Activated T-cell treated with anti-CD3 and anti-CD28 coated beads, Interleukin-2, amount 50 U/mL, for 48 hours (primary cell): ENCODE measurements at regions not wholly inside any gene's neighbourhood (a gene's known extent, or its start where the extent isn't known, plus 50 kb on each side); places are given as distances from the start of the nearest gene placed in this dataset.

Source experiments
- DNase-seq, 2 experiments: peaks; one replicate each; pipeline ENCODE4 v3.0.0-alpha.2; 2020

- DNase-seq: no peak
Measured at GRCh38 chr15:39226169-39226937, 354.5 kb upstream of the THBS1 start.

GRCh38 chr15:39227001-39227400 lies 353.9 kb upstream of the THBS1 start:
- DNase-seq: no peak

- no peak for DNase-seq
Measured at GRCh38 chr15:39228889-39229288, 352.0 kb upstream of the THBS1 start.

GRCh38 chr15:39230205-39230907 lies 350.5 kb upstream of the THBS1 start:
- no peak for DNase-seq

- DNase-seq: no peak
Measured at GRCh38 chr15:39230908-39231285, 350.0 kb upstream of the THBS1 start.

GRCh38 chr15:39232512-39232911 lies 348.4 kb upstream of the THBS1 start:
- no peak for DNase-seq

GRCh38 chr15:39235084-39235795 lies 345.6 kb upstream of the THBS1 start:
- no peak for DNase-seq

- DNase-seq: no peak
Measured at GRCh38 chr15:39236375-39236774, 344.5 kb upstream of the THBS1 start.

GRCh38 chr15:39238443-39238842 lies 342.4 kb upstream of the THBS1 start:
- DNase-seq: no peak

GRCh38 chr15:39239562-39239961 lies 341.3 kb upstream of the THBS1 start:
- DNase-seq: no peak

GRCh38 chr15:39242345-39242744 lies 338.5 kb upstream of the THBS1 start:
- no peak for DNase-seq

GRCh38 chr15:39243396-39243795 lies 337.5 kb upstream of the THBS1 start:
- DNase-seq: no peak

GRCh38 chr15:39244776-39245175 lies 336.1 kb upstream of the THBS1 start:
- DNase-seq: no peak

- no peak for DNase-seq
Measured at GRCh38 chr15:39246523-39246922, 334.4 kb upstream of the THBS1 start.

- DNase-seq: no peak
Measured at GRCh38 chr15:39247574-39247973, 333.3 kb upstream of the THBS1 start.

GRCh38 chr15:39248204-39248603 lies 332.7 kb upstream of the THBS1 start:
- DNase-seq: no peak

GRCh38 chr15:39250001-39250400 lies 330.9 kb upstream of the THBS1 start:
- no peak for DNase-seq

GRCh38 chr15:39250460-39251186 lies 330.3 kb upstream of the THBS1 start:
- no peak for DNase-seq

- no peak for DNase-seq
Measured at GRCh38 chr15:39251413-39252133, 329.3 kb upstream of the THBS1 start.

- no peak for DNase-seq
Measured at GRCh38 chr15:39252134-39252470, 328.8 kb upstream of the THBS1 start.

- DNase-seq: no peak
Measured at GRCh38 chr15:39253552-39253951, 327.3 kb upstream of the THBS1 start.

- no peak for DNase-seq
Measured at GRCh38 chr15:39254181-39254580, 326.7 kb upstream of the THBS1 start.

- no peak for DNase-seq
Measured at GRCh38 chr15:39255760-39256159, 325.1 kb upstream of the THBS1 start.
